AG04449 (cell line): ENCODE measurements at regions not wholly inside any gene's neighbourhood (a gene's known extent, or its start where the extent isn't known, plus 50 kb on each side); places are given as distances from the start of the nearest gene placed in this dataset.

Experiments used
- CTCF ChIA-PET: fragments of 350-600 bp; formaldehyde crosslinking; extraction: SDS; loops from one replicate; lab custom pipeline; 2021; ENCODE audit warnings: antibody characterized with exemption; lab: Yijun Ruan, JAX
- POLR2A ChIA-PET: fragments of 400-600, 350-600 bp; formaldehyde crosslinking; extraction: SDS; loops from one replicate; lab custom pipeline; 2020; ENCODE audit warnings: antibody characterized with exemption, inconsistent platforms; lab: Yijun Ruan, JAX
- DNase-seq: peaks from one replicate; pipeline ENCODE4 v3.0.0-alpha.2; 2010; ENCODE audit warnings: low read depth, low spot score
- H3K4me3 ChIP-seq: 2 replicates; pipeline ENCODE4 v1.5.1; 2011; ENCODE audit warnings: low read depth, mild to moderate bottlenecking, control low read depth, low read length
- TF ChIP-seq, protein P1 (sequence below): IDR thresholded peaks from one replicate; pipeline ENCODE4 v1.5.1; 2011; ENCODE audit warnings: mild to moderate bottlenecking, moderate library complexity, low read length, control low read depth, inconsistent platforms; ENCODE audit not compliant: insufficient read depth; ENCODE audit errors: missing control alignments

DNA sequence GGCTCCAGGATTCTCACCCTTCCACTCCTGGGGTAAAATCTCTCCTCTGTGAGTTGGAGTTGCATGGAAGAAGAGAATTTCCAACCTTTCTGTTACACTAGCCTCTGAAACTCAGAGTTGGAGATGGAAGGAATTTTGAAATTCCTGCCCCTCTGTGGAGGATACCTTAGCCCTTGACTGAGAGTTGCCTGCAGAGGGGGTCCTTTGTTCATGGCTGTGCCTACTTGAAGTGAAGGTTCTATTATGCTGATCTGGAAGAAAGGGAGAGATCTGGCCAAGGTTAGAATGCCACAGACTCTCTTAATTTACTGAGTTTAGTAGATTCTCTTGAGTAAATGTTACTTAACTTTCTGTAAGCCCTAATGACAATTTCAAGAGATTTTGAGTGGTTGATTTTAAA lies 626.6 kb upstream of the GYPC start:
- TF ChIP-seq, protein P1, sequence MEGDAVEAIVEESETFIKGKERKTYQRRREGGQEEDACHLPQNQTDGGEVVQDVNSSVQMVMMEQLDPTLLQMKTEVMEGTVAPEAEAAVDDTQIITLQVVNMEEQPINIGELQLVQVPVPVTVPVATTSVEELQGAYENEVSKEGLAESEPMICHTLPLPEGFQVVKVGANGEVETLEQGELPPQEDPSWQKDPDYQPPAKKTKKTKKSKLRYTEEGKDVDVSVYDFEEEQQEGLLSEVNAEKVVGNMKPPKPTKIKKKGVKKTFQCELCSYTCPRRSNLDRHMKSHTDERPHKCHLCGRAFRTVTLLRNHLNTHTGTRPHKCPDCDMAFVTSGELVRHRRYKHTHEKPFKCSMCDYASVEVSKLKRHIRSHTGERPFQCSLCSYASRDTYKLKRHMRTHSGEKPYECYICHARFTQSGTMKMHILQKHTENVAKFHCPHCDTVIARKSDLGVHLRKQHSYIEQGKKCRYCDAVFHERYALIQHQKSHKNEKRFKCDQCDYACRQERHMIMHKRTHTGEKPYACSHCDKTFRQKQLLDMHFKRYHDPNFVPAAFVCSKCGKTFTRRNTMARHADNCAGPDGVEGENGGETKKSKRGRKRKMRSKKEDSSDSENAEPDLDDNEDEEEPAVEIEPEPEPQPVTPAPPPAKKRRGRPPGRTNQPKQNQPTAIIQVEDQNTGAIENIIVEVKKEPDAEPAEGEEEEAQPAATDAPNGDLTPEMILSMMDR = no peak
- CTCF ChIA-PET = no interaction called here
- H3K4me3 ChIP-seq = no peak overlapping the region
- POLR2A ChIA-PET = no interaction called here
- DNase-seq = no peak

DNA sequence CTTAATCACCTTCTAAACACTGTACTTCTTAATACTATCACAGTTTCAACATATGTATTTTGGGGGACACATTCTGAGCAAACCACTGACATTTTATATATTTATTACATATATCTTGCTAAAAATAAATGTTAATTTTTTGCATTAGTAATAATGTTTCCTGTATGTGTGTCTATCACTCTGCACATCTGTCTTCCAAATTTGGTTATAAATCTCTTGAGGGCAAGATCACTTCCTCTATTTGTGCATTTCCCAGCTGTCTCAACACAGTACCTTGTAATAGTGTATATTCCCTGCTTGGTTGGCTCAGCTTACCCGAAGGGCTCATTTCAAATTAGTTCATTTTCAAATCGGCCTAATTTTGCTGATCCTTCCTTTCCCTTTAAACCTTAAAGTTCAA lies 617.1 kb upstream of the GYPC start:
- TF ChIP-seq, protein P1 = no peak
- ChIA-PET POLR2A (no interaction called here), CTCF (no interaction called here)
- no peak for DNase-seq
- H3K4me3 ChIP-seq = no peak overlapping the region

DNA sequence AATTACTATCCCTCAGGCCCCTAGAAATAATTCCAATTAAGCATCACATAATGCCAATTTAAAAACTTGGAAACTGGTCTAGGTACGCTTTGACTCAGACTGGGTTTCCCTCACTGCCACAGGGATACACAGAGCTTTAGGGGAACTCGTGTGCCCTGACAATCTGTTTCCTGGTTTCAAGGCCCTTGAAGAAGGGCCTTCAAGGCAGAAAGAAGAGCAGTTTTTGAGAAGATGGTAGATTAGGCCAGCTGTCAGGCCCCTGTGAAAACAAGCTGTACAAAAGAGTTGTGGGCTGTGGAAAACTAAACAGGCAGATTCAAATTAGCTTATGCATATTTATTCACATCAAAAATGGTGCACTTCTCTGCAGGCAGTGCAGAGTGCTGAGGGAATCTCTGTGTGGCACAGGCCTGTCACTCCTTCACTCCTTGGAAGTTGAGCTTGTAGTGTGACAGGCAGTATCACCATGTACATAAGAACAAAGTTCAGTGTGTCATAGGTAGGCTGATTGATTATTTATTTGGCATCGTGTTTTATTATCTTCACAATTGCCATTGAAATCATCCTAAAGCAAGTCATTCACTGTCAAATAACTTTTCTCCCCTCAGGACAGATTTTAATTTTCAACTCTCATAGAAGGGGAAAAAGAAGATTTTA lies 614.4 kb upstream of the GYPC start:
- ChIA-PET CTCF (no interaction called here), POLR2A (no interaction called here)
- H3K4me3 ChIP-seq = no peak overlapping the region
- no peak for DNase-seq
- TF ChIP-seq, protein P1 = no peak

DNA sequence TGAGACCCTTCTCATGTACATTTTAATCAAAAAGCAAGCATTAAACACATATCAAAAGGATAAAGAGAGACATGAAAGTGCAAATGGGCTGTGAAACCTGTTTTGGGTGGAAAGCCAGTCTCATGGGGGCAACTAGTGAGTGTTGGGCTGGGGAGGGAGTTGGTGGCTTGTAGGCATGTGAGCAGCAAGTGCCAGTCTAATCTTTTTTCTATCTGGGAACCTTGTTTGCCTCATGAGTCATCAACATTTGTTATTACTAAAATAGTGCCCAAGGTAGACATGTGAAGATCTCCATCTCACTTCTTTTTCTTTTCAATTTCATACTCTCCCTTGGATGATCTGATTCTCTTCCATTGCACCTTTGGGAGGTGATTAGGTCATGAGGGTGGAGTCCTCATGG lies 613.9 kb upstream of the GYPC start:
- ChIA-PET CTCF (no interaction called here), POLR2A (no interaction called here)

DNA sequence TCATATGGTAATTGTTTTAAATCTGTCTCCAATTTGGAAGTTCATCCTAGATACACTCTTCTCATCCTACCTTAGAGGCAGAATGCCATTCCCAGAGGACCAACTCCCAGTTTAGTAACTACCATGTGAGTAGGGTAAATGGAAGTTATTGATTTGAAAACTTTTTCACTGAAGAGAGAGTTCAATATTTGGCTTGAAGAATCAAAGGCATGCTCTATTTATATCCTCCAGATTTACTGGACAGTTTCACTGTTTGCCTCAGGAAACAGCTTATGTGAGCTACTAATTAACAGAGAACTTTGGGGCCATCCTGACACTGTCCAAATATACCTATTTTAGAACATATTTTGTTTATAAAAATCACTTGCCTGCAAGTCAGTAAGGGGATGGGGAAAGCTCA lies 607.2 kb upstream of the GYPC start:
- TF ChIP-seq, protein P1 = no peak
- DNase-seq = no peak
- POLR2A ChIA-PET = no interaction called here
- CTCF ChIA-PET = no interaction called here
- no peak overlapping the region for H3K4me3 ChIP-seq

More for the DNA sequence above, 613.9 kb upstream of the GYPC start:
- H3K4me3 ChIP-seq = no peak overlapping the region
- no peak for DNase-seq
- TF ChIP-seq, protein P1 = no peak

DNA sequence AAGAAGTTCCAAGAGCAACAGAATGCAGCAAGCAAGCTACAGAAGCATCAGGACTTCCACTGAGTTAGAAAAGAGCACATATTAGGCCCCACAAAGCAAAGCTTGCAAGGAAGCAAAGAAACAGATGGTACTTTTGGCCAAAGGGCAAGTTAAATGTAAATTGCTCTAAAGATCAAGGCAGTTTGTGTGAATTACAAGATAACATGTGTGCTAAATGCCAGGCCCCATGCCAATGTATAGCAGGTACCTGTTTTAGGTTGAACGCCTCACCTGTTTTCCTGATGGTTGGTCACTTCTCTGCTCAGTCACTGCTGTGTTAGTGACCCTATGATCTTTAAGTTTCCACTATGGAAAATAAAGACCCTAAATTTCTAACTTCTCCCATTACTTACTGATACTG lies 606.5 kb upstream of the GYPC start:
- ChIA-PET POLR2A (no interaction called here), CTCF (no interaction called here)
- TF ChIP-seq, protein P1 = no peak
- H3K4me3 ChIP-seq = no peak overlapping the region
- DNase-seq = no peak
